HuH-7.5 (cell line): ENCODE measurements at regions not wholly inside any gene's neighbourhood (a gene's known extent, or its start where the extent isn't known, plus 50 kb on each side); places are given as distances from the start of the nearest gene placed in this dataset.

Experiments
- DNase-seq: peaks from one replicate; pipeline ENCODE4 v3.0.0; 2011; ENCODE audit warnings: low spot score

DNA sequence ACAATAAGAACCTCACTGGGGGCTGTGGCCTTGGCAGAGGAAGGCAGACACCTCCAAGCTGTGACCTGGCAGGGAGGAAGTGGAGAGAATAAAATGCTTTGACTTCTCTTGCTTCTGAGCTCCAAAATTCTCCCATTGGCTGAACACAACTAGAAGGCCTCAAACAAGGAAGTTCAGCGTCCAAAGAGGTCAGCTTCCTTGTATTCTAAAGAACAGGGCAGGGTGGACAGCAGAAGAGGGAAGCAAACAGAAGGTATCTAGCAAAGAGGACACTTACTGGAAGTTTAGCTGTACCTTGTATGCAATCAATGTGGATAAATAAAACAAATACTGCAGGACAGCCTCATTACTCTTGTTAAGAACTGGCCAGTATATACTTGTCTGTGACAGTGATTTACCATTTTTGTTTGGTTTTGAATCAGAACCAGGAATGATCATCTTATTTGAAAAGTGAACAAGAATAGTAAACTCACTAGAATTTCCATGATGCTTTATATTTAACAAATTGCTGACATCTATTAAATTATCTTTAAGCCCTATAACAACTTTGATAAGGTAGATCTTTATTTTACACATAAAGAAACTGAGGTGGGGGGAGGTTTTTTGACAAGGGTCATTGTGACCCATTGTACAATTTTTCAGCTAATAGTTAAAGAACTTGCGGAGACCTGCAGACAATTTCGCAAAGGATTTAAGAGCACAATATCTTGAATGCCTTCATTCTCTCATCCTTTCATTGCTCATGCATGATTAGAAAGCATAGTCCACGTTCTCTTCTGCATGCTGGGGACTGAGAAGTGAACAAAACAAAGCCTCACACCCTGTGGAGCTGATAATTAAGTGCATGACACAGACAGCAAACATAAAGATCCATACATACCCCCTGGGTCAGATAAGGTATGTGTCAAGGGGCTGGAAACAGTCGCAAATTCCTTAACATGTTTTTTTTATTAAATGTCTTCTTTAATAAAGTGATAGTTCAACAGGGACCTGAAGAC lies 1448.0 kb downstream of the AACS start:
- no peak for DNase-seq

DNA sequence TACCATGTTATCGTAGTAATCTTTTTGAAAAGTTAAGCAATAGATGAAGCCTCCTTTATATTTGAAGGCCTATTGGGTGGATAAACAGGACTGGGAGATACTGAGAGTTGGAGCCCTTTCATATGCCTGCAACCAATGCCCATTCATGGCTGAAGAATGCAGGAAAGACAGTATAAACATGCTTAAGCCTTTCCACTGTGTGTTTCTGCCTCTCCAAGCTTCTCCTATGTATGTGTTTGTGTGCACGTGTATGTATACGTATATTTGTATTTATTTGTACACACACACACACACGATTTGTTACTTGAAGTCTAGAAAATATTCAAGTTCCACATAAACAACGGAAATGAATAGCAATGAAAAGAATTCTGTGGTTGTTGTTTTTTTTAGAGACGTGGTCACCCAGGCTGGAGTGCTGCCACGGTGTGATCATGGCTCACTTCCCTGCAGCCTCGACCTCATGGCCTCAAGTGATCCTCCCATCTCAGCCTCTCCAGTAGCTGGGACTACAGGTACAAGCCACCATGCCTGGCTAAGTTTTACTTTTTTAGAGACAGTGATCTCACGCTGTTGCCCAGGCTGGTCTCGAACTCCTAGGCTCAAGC lies 1453.5 kb downstream of the AACS start:
- DNase-seq = no peak

DNA sequence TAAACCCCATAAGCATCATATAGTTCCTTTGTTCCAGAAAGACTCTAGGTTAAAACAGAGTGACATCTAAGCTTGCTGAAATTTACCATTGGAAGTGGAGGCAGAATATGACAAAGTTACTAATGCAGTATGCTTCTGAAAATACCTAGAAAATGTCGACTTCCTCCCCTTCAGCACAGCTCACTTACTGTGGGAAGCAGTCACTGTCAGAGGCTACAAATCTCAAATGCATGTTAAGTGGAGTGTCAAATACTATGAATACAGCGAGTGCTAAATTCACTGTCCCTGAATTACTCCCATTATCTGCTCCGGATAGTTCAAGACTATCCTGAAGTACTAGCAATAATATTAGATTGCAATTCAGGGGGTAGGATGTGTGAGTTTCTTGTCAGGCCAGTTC lies 1454.6 kb downstream of the AACS start:
- no peak for DNase-seq

DNA sequence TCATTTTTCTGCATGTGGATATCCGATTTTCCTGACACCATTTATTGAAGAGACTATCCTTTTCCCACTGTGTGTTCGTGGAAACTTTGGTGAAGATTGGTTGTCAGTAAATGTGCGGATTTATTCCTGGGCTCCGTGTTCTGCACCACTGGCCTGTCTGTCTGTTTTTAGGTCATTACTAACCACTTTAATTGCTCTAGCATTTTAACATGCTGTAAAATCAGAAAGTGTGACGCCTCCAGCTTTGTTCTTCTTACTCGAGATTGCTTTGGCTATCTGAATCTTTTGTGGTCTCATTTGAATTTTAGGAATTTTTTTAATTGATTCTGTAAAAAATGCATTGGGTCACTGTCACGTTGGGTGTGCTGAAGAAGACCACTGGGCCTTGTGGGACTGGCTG lies 1458.7 kb downstream of the AACS start:
- no peak for DNase-seq

DNA sequence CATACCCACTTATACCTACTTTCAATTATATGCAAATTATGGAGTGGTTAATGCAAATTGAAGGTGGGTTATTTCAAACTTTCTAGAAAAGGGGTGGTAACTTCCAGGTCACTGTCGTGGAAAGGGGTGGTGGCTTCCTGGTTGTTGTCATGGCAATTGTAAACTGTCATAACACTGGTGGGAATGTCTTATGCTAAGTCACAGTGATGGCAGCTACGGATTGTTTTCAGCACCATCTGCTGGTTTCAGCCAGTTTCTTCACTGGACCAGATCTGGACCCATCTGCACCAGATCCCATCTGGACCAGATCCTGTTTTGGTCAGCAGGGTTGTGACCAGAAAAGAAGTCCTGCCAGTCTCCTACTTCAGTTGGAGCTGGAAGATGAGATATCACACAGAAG lies 1469.3 kb downstream of the AACS start:
- no peak for DNase-seq

DNA sequence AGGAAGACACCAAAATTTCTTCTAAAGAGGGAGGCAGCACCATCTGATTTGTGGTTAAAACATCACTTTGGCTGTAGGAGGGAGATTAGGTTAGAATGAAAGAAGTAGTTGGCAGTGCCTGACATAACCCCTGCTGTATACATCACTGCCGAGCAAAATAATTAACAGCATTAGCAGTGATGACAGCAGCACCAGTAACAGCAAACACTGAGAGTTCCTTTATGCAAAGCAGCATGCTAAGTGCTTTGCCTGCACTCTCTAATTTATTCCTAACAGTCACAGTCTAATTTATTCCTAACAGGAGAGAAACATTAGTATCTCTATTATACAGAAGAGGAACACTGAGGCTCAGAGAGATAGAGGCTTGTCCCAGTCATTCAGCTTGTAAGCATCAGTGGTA lies 1469.7 kb downstream of the AACS start:
- no peak for DNase-seq

DNA sequence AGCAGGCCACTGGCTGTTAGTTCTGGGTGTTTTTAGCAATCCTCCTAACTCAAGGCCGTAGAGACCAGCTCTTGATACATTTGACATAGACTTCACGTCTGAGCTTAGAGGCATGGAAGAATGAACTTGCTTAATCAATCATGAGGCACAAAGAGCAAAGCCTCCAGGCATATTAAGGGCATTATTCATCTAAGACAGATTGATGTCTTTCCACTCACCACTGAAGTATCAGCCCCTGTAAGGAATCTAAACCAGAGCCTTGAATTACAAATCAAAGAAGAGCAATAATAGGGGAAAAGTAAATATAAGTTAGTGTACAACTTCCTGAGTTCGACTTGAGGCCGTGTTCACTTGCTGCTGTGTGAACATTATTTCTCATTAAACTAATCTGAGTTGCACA lies 1470.7 kb downstream of the AACS start:
- no peak for DNase-seq

DNA sequence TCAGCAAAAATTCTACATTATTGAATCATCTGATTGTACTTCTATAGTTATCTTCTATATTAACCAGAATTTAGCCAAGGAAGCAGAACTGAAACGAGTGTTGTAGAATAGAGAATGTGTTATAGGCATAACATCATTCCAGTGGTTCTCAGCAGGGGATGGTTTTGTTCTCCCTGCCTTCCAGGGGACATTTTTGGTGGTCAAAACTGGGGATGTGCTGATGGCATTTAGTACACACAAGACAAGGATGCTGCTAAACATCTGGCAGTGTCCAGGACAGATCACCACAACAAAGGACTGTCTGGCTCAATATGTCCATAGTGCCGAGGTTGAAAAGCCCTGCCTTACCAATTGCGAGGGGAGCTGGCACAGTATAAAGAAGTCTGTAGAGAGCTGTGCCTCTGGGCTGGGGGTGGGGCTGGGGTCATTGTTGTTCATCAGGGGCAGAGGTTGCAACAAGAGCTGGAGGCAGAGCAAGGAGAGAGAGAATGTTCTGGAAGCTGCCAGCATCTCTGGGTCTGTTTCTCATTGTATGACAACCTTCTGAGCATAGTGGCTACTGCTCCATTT lies 1472.8 kb downstream of the AACS start:
- no peak for DNase-seq

DNA sequence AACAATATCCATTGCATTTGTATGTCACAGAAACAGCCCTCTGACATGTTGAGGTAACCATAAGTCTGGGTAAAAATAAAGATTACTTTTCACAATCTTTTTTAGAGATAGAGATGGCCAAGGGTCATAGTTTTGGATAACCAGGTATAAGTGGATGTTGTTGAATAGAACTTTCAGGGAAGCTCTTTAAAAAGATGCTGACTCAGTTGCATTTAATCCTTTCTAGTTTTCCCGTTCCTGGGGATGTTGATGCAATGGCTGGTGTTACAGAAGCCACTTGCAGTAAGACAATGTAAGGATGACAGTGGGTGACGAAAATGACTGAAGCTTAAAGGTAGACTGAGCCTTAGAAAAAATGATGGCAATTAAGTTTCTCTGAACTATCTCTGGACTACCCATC lies 1473.7 kb downstream of the AACS start:
- no peak for DNase-seq

DNA sequence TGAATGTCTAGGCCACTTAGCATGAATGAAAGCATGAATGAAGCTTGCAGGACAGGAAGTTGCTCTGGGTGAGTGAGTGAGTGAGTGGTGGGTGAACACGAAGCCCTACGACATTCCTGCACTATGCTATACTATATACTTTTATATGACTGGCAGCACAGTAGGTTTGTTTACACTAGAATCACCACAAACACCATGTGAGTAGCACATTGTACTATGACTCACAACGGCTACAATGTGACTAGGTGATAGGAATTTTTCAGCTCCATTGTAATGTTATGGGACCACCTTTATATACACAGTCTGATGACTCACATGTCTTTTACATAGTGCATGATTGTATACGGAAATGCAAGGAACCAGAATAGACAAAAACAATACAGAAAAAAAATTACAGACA lies 1480.2 kb downstream of the AACS start:
- DNase-seq = no peak

DNA sequence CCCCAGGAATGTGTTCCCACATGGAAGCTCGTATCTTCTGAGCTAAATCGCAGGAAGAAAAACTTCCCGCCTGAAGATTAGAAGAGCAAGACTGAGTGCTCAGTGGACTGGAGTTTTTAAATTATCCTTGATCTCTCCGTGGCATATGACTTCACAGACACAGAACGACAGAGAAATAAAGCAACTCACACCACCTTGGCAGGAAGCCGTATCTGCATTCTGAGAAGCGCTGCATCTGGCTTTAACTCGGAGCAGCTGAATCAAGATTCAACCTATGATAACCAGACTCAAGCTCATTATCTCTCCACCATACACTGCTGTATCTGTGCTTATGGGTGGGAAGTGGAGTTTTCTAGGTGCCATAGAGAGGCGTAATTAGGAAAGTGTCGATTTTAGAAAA lies 1482.7 kb downstream of the AACS start:
- no peak for DNase-seq

DNA sequence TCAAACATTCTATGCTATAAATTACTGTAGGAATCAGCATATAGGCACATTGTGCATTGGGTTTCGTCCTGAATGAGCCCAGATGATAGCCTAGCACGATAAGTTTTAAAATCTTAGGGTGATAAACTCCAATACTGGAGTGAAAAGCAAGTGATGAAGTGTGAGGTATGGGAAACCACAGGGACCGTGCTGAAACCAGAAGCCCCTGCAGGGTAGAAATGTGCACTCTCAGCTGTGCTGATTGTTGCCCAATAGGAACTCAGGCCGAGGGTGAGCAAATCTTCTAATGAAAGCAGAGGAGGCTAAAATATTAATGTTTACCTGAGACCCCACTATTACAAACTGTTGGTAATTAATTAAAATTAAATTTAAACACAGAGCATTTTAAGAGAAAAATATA lies 1486.6 kb downstream of the AACS start:
- no peak for DNase-seq

DNA sequence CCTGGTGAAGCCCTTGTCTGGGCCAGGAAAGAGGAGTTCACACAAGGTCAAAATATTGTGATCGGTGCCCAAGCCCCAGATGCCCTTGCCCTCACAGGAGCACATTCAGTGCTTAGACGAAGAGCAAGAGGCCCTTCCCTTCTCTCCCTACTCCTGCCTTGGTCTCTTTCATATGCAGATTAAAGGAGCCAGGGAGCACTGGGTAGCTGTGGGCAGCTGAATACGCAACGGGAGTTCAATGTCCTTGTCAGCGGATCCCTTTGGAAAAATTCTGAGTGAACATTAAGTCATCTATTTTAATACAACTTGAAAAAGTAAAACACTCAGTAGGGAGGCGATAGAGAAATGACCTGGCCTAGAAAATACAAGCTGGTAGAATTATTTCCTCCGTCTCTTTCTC lies 1489.4 kb downstream of the AACS start:
- no peak for DNase-seq

DNA sequence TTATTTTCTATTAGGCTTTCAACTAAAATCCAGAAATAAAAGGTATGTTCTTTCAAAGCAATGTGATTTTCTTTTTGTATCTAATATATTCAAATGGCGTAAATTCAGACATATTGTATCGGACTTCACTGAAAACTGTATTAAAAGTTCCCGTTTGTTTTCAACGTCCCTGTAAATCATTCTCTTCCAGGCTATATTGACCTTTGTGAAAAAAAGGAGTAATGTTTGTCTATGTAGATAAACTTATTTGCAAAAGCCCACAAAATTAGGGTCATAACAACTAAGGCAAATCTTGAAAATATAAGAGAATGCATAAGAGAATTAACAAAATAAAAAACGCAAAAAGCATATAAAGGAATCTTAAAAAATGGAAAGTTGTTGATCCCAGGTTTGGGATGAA lies 1492.4 kb downstream of the AACS start:
- no peak for DNase-seq

DNA sequence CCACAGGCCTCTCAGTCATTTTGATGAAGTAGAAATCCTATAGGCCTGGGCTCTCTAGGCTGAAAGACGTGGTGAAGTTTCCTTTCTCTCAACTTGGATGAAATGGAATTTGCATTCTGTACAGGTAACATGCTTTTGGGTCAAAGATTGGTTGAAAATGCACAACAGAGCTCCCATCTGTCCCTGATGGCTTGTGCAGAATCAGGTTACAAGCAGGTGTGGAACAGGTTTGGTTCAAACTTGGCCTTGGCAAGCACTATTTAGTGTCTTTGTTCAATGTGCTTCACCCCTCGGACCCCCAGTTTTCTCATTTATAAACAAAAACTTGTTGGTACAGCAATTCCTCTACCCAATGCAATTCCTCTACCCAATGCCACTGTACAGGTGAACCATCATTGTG lies 1493.0 kb downstream of the AACS start:
- no peak for DNase-seq

DNA sequence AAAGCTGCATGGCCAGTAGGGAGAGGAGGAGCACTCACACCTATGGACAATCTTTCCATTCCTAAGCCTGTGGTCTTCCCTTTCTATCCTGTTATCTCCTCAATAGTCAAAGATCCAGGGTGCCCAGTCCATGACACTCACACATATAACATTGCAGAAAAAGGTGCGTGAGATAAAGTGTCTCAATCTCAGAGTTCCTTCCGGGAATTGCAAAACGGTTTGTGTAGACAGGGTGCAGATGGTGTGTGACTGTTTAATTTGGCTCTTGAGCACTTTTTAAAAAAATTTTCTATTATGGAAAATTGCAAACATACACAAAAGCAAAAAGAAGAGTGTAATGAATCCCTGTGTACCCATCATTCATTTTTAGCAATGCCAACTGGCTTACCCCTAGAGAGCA lies 1493.6 kb downstream of the AACS start:
- no peak for DNase-seq

DNA sequence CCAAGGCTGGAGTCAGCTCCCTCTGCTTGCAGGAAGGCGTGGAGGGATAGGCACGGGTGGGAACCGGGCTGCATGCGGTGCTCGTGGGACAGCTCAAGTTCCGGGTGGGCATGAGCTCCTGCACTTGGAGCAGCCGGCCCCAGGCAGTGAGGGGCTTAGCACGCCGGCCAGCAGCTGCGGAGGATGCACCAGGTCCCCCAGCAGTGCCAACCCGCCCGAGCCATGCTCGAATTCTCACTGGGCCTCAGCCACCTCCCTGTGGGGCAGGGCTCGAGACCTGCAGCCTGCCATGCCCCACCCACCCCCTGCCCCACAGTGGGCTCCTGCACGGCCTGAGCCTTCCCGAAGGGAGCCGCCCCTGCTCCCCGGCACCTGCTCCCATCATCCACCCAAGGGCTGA lies 1501.8 kb downstream of the AACS start:
- no peak for DNase-seq

DNA sequence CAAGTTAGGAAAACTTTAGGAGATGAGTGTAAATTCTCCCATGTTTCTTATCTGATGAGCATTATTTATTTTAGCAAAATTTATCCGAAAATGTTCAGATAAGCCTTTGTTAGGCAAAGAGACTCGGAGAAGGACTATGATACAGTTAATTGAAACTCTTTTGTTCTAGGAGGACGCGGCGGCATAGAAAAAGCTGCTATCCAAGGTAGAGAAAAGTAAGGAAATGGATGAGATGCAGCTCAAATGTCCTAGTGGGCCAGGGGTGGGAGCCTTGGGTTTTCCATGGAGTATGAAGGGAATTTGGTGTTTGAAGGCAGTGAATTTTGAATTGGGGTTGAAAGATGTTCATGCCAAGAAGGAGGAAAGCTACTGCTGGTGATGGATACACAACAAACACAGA lies 1504.5 kb downstream of the AACS start:
- no peak for DNase-seq

DNA sequence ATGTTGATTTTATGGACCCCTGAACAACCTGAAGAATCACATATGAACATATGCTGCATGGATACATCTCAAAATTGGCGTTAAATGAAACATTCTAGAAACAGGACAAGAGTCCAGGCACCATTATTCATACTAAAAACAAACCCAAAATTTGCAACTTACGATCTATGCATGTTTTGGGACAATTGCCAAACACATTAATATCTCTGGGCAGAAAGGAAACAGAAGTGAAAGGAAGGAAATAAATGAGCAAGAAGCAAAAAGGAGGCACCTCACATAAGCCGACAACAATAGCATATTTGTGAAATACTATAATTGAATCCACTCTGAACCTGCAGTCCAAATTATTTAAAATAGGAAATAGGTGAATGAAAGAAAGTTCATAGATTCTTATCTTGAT lies 1505.3 kb downstream of the AACS start:
- DNase-seq = no peak

DNA sequence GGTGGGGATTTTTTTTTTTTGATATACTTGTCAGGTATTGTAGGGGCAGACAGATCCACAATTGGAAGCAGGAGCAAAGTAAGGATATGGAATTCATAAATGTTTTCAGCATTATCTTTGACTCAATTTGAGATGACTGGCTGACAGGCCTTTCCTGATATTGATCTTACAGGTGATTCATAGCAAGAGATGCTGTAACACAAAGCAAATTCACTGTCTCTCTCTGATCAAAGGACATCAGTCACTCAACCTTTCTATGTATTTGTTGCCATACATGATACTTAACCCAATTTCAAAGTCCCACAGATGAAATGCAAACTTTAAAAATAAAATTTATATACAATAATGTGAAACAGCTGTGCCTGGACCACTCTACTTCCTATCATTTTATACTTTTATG lies 1506.9 kb downstream of the AACS start:
- no peak for DNase-seq

DNA sequence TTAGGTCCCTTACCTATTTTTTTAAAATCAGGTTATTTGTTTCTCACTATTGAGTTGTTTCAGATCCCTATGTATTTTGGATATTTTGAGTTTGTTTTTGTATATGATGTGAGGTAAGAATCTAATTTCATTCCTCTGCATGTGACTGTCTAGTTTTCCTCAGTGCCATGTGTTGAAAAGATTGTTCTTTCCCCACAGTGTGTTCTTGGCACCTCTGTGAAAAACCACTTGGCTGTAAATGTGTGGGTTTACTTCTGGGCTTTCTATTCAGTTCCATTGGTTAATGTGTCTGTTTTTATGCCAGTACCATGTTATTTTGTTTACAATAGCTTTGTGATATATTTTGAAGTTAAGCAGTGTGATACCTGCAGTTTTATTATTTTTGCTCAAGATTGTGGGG lies 1516.4 kb downstream of the AACS start:
- DNase-seq = no peak

DNA sequence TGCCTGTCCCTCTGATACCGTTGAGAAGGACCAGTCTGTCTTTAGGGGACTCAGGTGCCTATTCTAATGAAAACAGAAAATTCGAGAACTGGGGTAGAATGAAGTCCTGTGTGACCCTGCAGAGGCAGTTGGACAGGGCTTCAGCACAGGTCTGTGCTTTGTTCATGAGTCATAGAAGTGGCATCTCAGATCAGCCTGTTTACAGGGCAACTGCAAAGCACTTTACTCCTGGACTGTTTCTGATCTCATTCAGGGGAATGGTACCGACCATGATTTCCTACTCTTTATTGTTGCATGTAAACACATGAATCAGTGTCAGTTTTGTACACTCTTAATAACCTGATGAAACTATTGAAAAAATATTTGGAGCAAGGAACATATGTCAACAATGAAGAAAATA lies 1517.0 kb downstream of the AACS start:
- DNase-seq = no peak

DNA sequence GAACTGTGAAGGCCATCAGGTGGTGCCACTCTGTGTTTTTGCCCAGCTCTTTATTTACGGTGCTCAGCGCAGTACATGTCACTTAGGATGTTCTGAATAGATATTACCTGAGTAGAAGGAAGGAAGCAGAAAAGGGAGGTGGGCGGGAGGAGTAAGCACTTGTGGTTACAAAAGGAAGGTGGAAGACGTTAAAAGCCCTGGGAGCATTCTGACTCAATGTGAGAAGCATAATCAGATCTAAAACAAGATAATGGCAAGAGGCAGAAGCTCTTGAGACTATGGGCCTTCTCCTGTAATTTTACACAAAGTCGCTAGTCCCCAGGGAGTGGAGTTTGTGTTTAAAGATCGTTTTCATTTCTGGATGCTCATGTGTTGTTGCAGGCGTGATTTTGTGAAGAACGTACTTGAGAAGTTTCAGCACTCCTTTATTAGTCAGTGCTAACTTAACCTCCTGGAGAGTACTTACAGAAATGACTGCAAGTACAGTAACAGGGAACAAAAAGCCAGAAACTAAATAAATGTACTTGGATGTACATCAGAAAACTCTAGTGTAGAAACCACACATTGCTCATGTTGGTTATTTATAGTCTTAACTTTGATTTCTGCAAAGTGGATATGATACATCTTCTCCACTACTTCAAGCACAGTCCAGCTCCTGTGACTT lies 1523.5 kb downstream of the AACS start:
- DNase-seq = no peak
